Spleen (tissue), 7 donors: ENCODE measurements at regions not wholly inside any gene's neighbourhood (a gene's known extent, or its start where the extent isn't known, plus 50 kb on each side); places are given as distances from the start of the nearest gene placed in this dataset.

Source experiments
- CTCF ChIP-seq, 11 experiments: fragments of 200-600 bp in 7 of 11; fragments of 450-650 bp in 4 of 11; sonication (generic) in 4 of 11; IDR thresholded peaks in 8 of 11; conservative IDR thresholded peaks in 3 of 11; 1 replicate in 7 of 11; 2 replicates in 4 of 11; pipeline versions ENCODE4 v1.4.0 to v1.8.0; 2016 to 2021; ENCODE audit warnings: antibody characterized with exemption in 11 of 11, inconsistent platforms in 4 of 11, mild to moderate bottlenecking in 1 of 11
- POLR2AphosphoS5 ChIP-seq, 3 donors: sonication (generic); formaldehyde crosslinking; IDR thresholded peaks; one replicate each; pipeline ENCODE4 v1.5.1; 2017; ENCODE audit warnings: antibody characterized with exemption in 3 of 3
- donor health status: DM: no; HTN: no; CAD: no; lungs with moderate emphysema.
- donor health status: DM: no; HTN: no; CAD: no.
- donor health status: DM: no; HTN: no; CAD: no.

- TF ChIP-seq POLR2AphosphoS5 (IDR thresholded peaks at IDR 0.05) (no peak), CTCF (IDR thresholded peaks at IDR 0.05 in 8 of 11, conservative IDR thresholded peaks at IDR 0.05 in 3 of 11) (no peak)
Observed at GRCh38 chr16:62177351-62178203, 141.3 kb upstream of the CDH8 start.
